GM12873 (cell line): ENCODE measurements at regions not wholly inside any gene's neighbourhood (a gene's known extent, or its start where the extent isn't known, plus 50 kb on each side); places are given as distances from the start of the nearest gene placed in this dataset.

Experiments
- TF ChIP-seq, protein P1 (sequence below): IDR thresholded peaks from 2 replicates; pipeline ENCODE4 v1.5.1; 2012; ENCODE audit warnings: low read depth, mild to moderate bottlenecking, moderate library complexity, low read length, control low read depth; ENCODE audit not compliant: insufficient read depth; ENCODE audit errors: missing control alignments

DNA sequence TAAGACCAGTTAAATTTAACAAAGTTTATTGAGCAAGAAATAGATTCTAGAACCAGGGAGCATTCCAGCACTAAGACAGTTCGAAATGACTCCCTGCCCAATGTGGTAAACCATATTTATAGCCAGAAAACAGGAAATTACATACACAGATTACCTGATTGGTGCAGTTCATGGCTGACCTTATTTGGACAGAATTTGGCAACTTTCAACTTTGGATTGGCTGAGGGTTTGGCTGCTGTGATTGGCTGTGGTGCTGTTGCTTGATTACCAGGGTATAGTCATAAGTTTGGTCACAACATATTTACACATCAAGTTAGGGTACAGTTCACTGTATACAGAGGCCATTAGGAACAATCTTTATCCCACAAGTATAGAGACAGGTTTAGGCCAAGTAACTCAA lies 984.8 kb upstream of the MIR17HG start:
- TF ChIP-seq, protein P1, sequence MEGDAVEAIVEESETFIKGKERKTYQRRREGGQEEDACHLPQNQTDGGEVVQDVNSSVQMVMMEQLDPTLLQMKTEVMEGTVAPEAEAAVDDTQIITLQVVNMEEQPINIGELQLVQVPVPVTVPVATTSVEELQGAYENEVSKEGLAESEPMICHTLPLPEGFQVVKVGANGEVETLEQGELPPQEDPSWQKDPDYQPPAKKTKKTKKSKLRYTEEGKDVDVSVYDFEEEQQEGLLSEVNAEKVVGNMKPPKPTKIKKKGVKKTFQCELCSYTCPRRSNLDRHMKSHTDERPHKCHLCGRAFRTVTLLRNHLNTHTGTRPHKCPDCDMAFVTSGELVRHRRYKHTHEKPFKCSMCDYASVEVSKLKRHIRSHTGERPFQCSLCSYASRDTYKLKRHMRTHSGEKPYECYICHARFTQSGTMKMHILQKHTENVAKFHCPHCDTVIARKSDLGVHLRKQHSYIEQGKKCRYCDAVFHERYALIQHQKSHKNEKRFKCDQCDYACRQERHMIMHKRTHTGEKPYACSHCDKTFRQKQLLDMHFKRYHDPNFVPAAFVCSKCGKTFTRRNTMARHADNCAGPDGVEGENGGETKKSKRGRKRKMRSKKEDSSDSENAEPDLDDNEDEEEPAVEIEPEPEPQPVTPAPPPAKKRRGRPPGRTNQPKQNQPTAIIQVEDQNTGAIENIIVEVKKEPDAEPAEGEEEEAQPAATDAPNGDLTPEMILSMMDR, result no peak

DNA sequence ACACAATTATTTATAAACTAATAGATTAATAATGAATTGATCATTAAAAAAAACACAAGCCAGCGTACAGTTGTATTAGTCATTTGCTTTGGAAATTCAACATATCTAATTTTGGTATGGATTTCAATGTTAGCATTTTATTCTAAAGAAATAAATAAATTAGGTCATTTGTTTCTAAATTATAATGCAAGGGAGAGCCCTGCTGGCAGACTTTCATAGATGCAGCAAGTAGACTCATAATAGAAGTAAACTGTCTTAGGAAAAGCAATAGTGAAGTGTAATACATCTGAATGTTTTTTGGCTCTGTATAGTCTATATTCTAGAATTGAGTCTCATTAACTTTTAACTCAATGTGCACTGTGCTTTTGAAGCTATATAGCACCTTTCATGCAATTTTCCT lies 982.4 kb upstream of the MIR17HG start:
- TF ChIP-seq, protein P1, result no peak

DNA sequence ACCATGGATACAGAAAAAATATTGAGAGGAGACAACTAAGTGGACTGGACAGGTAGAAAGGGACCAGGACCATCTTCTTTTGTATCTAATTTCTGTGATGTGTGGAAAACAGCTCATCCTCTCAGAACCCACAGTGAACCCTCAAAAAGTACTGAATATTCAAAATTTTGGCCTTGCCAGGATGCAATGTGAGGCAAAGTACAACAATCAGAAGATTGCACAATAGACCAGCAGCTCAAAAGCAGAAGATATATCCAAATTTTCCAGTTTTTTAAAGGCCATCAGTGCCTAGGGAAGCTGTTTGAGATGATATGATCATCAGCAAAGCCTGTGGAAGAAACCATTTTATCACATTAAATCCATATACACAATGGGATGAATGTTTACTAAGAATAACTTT lies 973.3 kb upstream of the MIR17HG start:
- TF ChIP-seq, protein P1, result no peak

DNA sequence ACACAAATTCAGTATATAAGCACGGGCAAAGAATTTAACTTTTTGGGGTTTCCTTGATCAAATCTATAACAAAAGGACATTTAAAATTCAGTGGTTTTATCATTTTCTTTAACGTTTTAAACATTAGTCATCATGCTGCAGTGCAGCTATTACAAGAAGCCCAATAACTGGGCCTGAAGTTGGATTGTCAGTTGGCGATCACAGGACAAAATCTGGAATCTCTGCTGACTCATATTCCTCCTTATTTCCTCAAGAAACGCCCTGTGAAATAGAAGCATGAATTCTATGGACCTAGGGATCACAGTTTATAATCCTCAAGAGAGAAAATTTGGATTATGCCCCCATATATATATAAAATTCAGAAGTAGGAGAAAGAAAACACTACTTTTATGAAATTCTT lies 971.6 kb upstream of the MIR17HG start:
- TF ChIP-seq, protein P1, result no peak

DNA sequence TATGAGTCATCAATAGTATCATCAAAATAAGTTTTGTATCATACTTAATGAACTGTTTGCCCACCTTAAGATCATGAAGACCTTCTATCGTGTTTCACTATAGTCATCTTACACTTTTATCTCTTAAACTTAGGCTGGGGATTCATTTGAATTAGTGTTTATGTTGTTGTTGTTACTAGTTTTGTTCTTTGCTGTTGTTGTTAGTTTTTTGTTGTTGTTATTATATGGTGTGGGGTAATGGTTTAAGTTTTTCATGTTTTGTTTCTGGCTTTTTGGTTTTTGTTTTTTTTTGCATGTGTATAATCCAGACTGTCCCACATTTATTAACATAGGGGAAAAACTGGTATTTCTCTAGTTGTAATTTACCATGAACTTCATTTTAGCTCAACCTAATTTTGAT lies 965.1 kb upstream of the MIR17HG start:
- TF ChIP-seq, protein P1, result no peak

DNA sequence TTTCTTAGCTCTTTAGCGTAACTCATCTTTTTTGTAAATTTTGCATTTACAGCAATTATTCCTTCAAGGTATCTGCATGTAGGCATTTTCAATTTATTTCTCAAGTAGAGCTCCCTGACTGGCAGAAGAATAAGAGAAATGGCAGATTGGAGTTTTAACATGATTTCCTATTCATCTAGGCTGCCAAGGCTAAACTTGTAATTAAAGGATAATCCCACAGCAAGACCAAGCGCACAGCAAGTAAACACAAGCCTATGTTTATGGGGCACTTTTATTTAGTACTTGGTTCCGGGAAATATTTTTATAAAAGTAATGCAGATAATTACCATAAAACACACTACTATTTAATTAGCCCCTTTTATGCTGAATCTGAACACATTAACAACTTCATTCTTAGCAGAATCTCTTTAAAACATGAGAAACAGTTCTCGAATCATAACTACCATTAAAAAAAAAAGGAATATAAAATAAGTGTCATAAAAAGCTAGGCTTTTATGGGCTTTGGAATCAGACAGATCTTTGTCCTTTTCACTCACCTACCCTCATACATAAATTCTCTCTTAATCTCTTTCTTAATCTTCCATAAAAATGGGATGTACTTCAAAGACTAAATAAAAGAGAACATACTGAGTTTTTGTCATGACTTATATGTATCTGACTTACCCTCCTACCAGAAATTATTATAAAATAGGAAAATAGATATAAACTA lies 961.6 kb upstream of the MIR17HG start:
- TF ChIP-seq, protein P1, result no peak

DNA sequence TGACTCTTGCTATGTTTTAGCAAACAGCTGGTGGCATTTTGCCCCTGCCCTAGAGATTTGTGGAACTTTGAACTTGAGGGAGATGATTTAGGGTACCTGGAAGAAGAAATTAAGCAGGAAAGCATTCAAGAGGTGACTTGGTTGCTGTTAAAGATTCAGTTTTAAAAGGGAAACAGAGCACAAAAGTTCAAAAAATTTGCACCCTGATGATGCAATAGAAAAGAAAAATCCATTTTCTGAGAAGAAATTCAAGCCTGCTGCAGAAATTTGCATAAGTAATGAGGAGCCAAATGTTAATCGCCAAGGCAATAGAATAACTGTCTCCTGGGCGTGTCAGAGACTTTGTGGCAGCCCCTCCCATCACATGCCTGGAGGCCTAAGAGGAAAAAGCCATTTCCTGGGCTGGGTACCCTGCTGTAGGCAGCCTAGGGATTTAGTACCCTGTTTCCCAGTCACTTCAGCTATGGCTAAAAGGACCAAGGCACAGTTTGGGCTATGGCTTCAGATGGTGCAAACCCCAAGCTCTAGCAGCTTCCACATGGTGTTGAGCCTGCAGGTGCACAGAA lies 958.5 kb upstream of the MIR17HG start:
- TF ChIP-seq, protein P1, result no peak
